ENCODE measurements at regions not wholly inside any gene's neighbourhood (a gene's known extent, or its start where the extent isn't known, plus 50 kb on each side); places are given as distances from the start of the nearest gene placed in this dataset.

GRCh38 chr2:14925471-14925870 is 293.0 kb downstream of the LRATD1 start:
- TF ChIP-seq CTCF (conservative IDR thresholded peaks at IDR 0.05; ENCODE audit: low read depth, low read length) (no peak), EZH2phosphoT487 (IDR thresholded peaks at IDR 0.05; ENCODE audit: borderline replicate concordance, low read length) (no peak), EZH2 (IDR thresholded peaks at IDR 0.05; ENCODE audit: low read length, unreplicated experiment) (no peak)

Data from PC-3 (cell line).